H7 (cell line): ENCODE measurements at regions not wholly inside any gene's neighbourhood (a gene's known extent, or its start where the extent isn't known, plus 50 kb on each side); places are given as distances from the start of the nearest gene placed in this dataset.

Experiments
- DNase-seq: peaks from one replicate; pipeline ENCODE4 v3.0.0; 2012
- H3K27me3 ChIP-seq: 2 replicates; pipeline ENCODE4 v1.6.0; 2011; ENCODE audit warnings: mild to moderate bottlenecking, low read length; ENCODE audit not compliant: control insufficient read depth, insufficient read depth
- H3K36me3 ChIP-seq: replicated peaks from 2 replicates; pipeline ENCODE4 v1.5.1; 2011; ENCODE audit warnings: low read length; ENCODE audit not compliant: control insufficient read depth, insufficient read depth
- H3K4me3 ChIP-seq: 2 replicates; pipeline ENCODE4 v1.5.1; 2011; ENCODE audit warnings: low read depth, mild to moderate bottlenecking, control low read depth, low read length, moderate library complexity; ENCODE audit not compliant: insufficient read depth

- no peak for DNase-seq
- Histone ChIP-seq H3K27me3 (no peaks in the 10 kb centered on the region), H3K36me3 (no peaks in the 10 kb centered on the region), H3K4me3 (no peak overlapping the region)
These were observed 568.7 kb downstream of the MED13L start for GRCh38 chr12:115708801-115709200.

GRCh38 chr12:115700896-115701465 is 576.5 kb downstream of the MED13L start:
- H3K27me3 ChIP-seq, result no peaks in the 10 kb centered on the region
- no peaks in the 10 kb centered on the region for H3K36me3 ChIP-seq
- H3K4me3 ChIP-seq, result no peak overlapping the region
- no peak for DNase-seq

- H3K36me3 ChIP-seq, result no peaks in the 10 kb centered on the region
- H3K27me3 ChIP-seq, result no peaks in the 10 kb centered on the region
- no peak overlapping the region for H3K4me3 ChIP-seq
- no peak for DNase-seq
These were observed 577.4 kb downstream of the MED13L start for GRCh38 chr12:115700081-115700480.

- Histone ChIP-seq H3K27me3 (no peaks in the 10 kb centered on the region), H3K36me3 (no peaks in the 10 kb centered on the region), H3K4me3 (no peak overlapping the region)
- no peak for DNase-seq
These were observed 579.2 kb downstream of the MED13L start for GRCh38 chr12:115698257-115698656.

- no peaks in the 10 kb centered on the region for H3K36me3 ChIP-seq
- H3K4me3 ChIP-seq, result no peak overlapping the region
- H3K27me3 ChIP-seq, result no peaks in the 10 kb centered on the region
- no peak for DNase-seq
These were observed 580.2 kb downstream of the MED13L start for GRCh38 chr12:115697340-115697739.

- no peaks in the 10 kb centered on the region for H3K36me3 ChIP-seq
- H3K27me3 ChIP-seq, result no peaks in the 10 kb centered on the region
- DNase-seq, result no peak
- no peak overlapping the region for H3K4me3 ChIP-seq
These were observed 582.9 kb downstream of the MED13L start for GRCh38 chr12:115694564-115694963.

- no peaks in the 10 kb centered on the region for H3K27me3 ChIP-seq
- no peak for DNase-seq
- no peak overlapping the region for H3K4me3 ChIP-seq
- no peaks in the 10 kb centered on the region for H3K36me3 ChIP-seq
These were observed 583.5 kb downstream of the MED13L start for GRCh38 chr12:115693970-115694369.

GRCh38 chr12:115691123-115691522 is 586.4 kb downstream of the MED13L start:
- H3K4me3 ChIP-seq, result no peak overlapping the region
- DNase-seq, result no peak
- no peaks in the 10 kb centered on the region for H3K36me3 ChIP-seq
- H3K27me3 ChIP-seq, result no peaks in the 10 kb centered on the region

- no peak overlapping the region for H3K4me3 ChIP-seq
- no peaks in the 10 kb centered on the region for H3K36me3 ChIP-seq
- DNase-seq, result no peak
- no peaks in the 10 kb centered on the region for H3K27me3 ChIP-seq
These were observed 590.4 kb downstream of the MED13L start for GRCh38 chr12:115687094-115687493.

GRCh38 chr12:115683240-115683780 is 594.2 kb downstream of the MED13L start:
- Histone ChIP-seq H3K27me3 (no peaks in the 10 kb centered on the region), H3K4me3 (no peak overlapping the region), H3K36me3 (no peaks in the 10 kb centered on the region)
- DNase-seq, result no peak

- Histone ChIP-seq H3K27me3 (no peaks in the 10 kb centered on the region), H3K36me3 (no peaks in the 10 kb centered on the region)
- no peak for DNase-seq
These were observed 596.5 kb downstream of the MED13L start for GRCh38 chr12:115680967-115681366.

GRCh38 chr12:115672506-115673080 is 604.9 kb downstream of the MED13L start:
- Histone ChIP-seq H3K36me3 (no peaks in the 10 kb centered on the region), H3K4me3 (no peak overlapping the region), H3K27me3 (no peaks in the 10 kb centered on the region)
- DNase-seq, result no peak

More at GRCh38 chr12:115680967-115681366, 596.5 kb downstream of the MED13L start:
- no peak overlapping the region for H3K4me3 ChIP-seq

- DNase-seq, result no peak
- H3K4me3 ChIP-seq, result no peak overlapping the region
- no peaks in the 10 kb centered on the region for H3K27me3 ChIP-seq
- H3K36me3 ChIP-seq, result no peaks in the 10 kb centered on the region
These were observed 605.4 kb downstream of the MED13L start for GRCh38 chr12:115672086-115672485.

- DNase-seq, result no peak
- Histone ChIP-seq H3K27me3 (no peaks in the 10 kb centered on the region), H3K4me3 (no peak overlapping the region), H3K36me3 (no peaks in the 10 kb centered on the region)
These were observed 606.6 kb downstream of the MED13L start for GRCh38 chr12:115670869-115671268.

GRCh38 chr12:115667116-115667515 is 610.4 kb downstream of the MED13L start:
- no peak overlapping the region for H3K4me3 ChIP-seq
- no peak for DNase-seq
- no peaks in the 10 kb centered on the region for H3K27me3 ChIP-seq
- H3K36me3 ChIP-seq, result no peaks in the 10 kb centered on the region
